ENCODE measurements at regions not wholly inside any gene's neighbourhood (a gene's known extent, or its start where the extent isn't known, plus 50 kb on each side); places are given as distances from the start of the nearest gene placed in this dataset.

GRCh38 chr10:80784695-80785094, 247.0 kb downstream of the SH2D4B start:
- Histone ChIP-seq H3K27me3 (replicated peaks in 1 of 2; ENCODE audit: control insufficient read depth in 2 of 2, insufficient read depth in 2 of 2, low read length in 1 of 2) (no peaks in the 10 kb centered on the region), H3K4me2 (ENCODE audit: control insufficient read depth, insufficient read depth) (no peak overlapping the region), H3K4me1 (ENCODE audit: control insufficient read depth, insufficient read depth, low read length) (no peaks in the 10 kb centered on the region), H3K27ac (ENCODE audit: control insufficient read depth, insufficient read depth) (no peak overlapping the region), H3K79me2 (ENCODE audit: control insufficient read depth, insufficient read depth, low read length) (no peaks in the 10 kb centered on the region), H3K36me3 (ENCODE audit: control insufficient read depth in 2 of 2, insufficient read depth in 2 of 2, low read length in 1 of 2) (no peaks in the 10 kb centered on the region), H4K20me1 (ENCODE audit: control insufficient read depth, insufficient read depth) (no peaks in the 10 kb centered on the region), H3K9me3 (replicated peaks; ENCODE audit: control insufficient read depth, insufficient read depth, low read length) (no peaks in the 10 kb centered on the region), H3K9ac (ENCODE audit: control insufficient read depth, insufficient read depth, low read length) (no peak overlapping the region), H3K4me3 (no peak overlapping the region), H2AFZ (ENCODE audit: control insufficient read depth, low read depth, low read length) (no peak overlapping the region)
- ATAC-seq (no peak), DNase-seq (ENCODE audit: low read depth, low spot score) (no peak), FAIRE-seq (no peak)
- SMC1A ChIA-PET (ENCODE audit: uncharacterized antibody, unreplicated experiment): no interaction called here
- CTCF ChIA-PET: no interaction called here
- POLR2A ChIA-PET: no interaction called here
- TF ChIP-seq, protein P1, sequence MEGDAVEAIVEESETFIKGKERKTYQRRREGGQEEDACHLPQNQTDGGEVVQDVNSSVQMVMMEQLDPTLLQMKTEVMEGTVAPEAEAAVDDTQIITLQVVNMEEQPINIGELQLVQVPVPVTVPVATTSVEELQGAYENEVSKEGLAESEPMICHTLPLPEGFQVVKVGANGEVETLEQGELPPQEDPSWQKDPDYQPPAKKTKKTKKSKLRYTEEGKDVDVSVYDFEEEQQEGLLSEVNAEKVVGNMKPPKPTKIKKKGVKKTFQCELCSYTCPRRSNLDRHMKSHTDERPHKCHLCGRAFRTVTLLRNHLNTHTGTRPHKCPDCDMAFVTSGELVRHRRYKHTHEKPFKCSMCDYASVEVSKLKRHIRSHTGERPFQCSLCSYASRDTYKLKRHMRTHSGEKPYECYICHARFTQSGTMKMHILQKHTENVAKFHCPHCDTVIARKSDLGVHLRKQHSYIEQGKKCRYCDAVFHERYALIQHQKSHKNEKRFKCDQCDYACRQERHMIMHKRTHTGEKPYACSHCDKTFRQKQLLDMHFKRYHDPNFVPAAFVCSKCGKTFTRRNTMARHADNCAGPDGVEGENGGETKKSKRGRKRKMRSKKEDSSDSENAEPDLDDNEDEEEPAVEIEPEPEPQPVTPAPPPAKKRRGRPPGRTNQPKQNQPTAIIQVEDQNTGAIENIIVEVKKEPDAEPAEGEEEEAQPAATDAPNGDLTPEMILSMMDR (IDR thresholded peaks at IDR 0.05 in 2 of 3, conservative IDR thresholded peaks at IDR 0.05 in 1 of 3; ENCODE audit: control insufficient read depth in 2 of 3, extremely low read depth in 1 of 3, insufficient read depth in 1 of 3, low read depth in 3 of 3, low read length in 3 of 3): no peak
- no peak for TF ChIP-seq KAT2A (conservative IDR thresholded peaks at IDR 0.05; ENCODE audit: control insufficient read depth, low read depth, low read length)
- in situ Hi-C loops (cut with MboI) (no loop called here), intact Hi-C loops (cut with micrococcal nuclease; ENCODE audit: unreplicated experiment) (no loop called here)
- WGBS (ENCODE audit: insufficient coverage, insufficient replicate concordance, low lambda C conversion rate, missing lambda C conversion rate): 69% methylated on average over 2 of the region's 2 CpGs
- RAD21 ChIA-PET (ENCODE audit: unreplicated experiment): no interaction called here
- no TSS peak for BruUV-seq (replicated peaks)

- Histone ChIP-seq H3K4me2 (ENCODE audit: control insufficient read depth, insufficient read depth) (no peak overlapping the region), H3K4me1 (ENCODE audit: control insufficient read depth, insufficient read depth, low read length) (no peaks in the 10 kb centered on the region), H4K20me1 (ENCODE audit: control insufficient read depth, insufficient read depth) (no peaks in the 10 kb centered on the region), H3K9me3 (replicated peaks; ENCODE audit: control insufficient read depth, insufficient read depth, low read length) (no peaks in the 10 kb centered on the region), H3K36me3 (ENCODE audit: control insufficient read depth in 2 of 2, insufficient read depth in 2 of 2, low read length in 1 of 2) (no peaks in the 10 kb centered on the region), H3K79me2 (ENCODE audit: control insufficient read depth, insufficient read depth, low read length) (no peaks in the 10 kb centered on the region), H3K27me3 (replicated peaks in 1 of 2; ENCODE audit: control insufficient read depth in 2 of 2, insufficient read depth in 2 of 2, low read length in 1 of 2) (no peaks in the 10 kb centered on the region), H2AFZ (ENCODE audit: control insufficient read depth, low read depth, low read length) (no peak overlapping the region), H3K4me3 (no peak overlapping the region), H3K9ac (ENCODE audit: control insufficient read depth, insufficient read depth, low read length) (no peak overlapping the region), H3K27ac (ENCODE audit: control insufficient read depth, insufficient read depth) (no peak overlapping the region)
- TF ChIP-seq RBBP5 (conservative IDR thresholded peaks at IDR 0.05) (no peak), USF2 (IDR thresholded peaks at IDR 0.05; ENCODE audit: borderline replicate concordance, low read depth, low read length) (no peak), ESRRA (IDR thresholded peaks at IDR 0.05; ENCODE audit: low read length) (no peak), FOS (IDR thresholded peaks at IDR 0.05; ENCODE audit: borderline replicate concordance, extremely low read depth, insufficient read length) (no peak)
- 0% methylated on average over 1 of the region's 1 CpG for WGBS (ENCODE audit: insufficient coverage, insufficient replicate concordance, low lambda C conversion rate, missing lambda C conversion rate)
- ChIA-PET RAD21 (ENCODE audit: unreplicated experiment) (interaction anchor here (1.2 kb wide), 1 partner anchor 393 kb away, joined by 4 read pairs; no protein-coding TSS in a partner anchor), SMC1A (ENCODE audit: uncharacterized antibody, unreplicated experiment) (no interaction called here), CTCF (no interaction called here), POLR2A (no interaction called here)
- ATAC-seq (peak; percentile 24; the same call in 1 of the 3 replicates), DNase-seq (ENCODE audit: low read depth, low spot score) (no peak), FAIRE-seq (no peak)
- in situ Hi-C loops (cut with MboI) (no loop called here), intact Hi-C loops (cut with micrococcal nuclease; ENCODE audit: unreplicated experiment) (no loop called here)
- no TSS peak for BruUV-seq (replicated peaks)
These were observed 248.6 kb downstream of the SH2D4B start for GRCh38 chr10:80786322-80786721.
